ENCODE measurements at regions not wholly inside any gene's neighbourhood (a gene's known extent, or its start where the extent isn't known, plus 50 kb on each side); places are given as distances from the start of the nearest gene placed in this dataset.
A peak's percentile ranks its signal among the peaks of the same experiment; 100 is the strongest.
"Not testable (repeated sequence)": the region's sequence is repeated elsewhere in the genome, so short reads cannot be mapped to it uniquely, and the experiment has no call there.

DNA sequence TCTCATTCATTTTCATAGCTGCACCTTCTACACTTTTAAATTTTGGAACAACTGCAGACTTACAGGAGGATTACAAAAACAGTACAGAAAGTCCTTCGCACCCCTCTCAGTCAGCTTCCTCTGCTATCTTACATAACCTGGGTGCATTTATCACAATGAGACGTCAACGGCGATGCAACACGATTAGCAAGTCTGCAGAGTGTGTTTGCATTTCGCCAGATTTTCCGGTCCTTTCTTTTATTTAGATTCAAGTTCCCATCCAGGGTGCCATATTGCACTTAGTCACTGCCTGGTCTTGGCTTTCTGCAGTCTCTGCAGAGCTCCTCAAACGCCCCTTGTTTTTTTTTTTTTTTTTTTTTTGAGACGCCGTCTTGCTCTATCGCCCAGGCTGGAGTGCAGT is 85.9 kb downstream of the ASMT start:
- no peak for DNase-seq

DNA sequence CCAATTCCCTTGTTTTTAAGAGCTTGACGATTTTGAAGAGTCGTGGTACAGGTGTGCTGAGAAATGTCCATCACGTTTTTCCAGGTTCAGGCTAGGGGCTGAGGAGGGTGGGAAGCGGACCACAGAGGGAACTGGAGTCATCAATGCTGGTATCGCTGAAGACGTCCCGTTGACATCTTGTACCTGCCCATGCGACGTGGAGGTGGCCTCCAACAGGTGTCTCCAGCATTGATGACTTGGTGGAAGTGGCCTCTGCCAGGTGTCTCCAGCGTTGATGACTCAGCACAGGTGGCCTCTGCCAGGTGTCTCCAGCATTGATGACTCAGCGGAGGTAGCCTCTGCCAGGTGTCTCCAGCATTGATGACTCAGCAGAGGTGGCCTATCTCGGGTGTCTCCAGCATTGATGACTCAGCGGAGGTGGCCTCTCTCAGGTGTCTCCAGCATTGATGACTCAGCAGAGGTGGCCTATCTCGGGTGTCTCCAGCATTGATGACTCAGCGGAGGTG is 86.6 kb downstream of the ASMT start:
- DNase-seq = not testable (repeated sequence)

DNA sequence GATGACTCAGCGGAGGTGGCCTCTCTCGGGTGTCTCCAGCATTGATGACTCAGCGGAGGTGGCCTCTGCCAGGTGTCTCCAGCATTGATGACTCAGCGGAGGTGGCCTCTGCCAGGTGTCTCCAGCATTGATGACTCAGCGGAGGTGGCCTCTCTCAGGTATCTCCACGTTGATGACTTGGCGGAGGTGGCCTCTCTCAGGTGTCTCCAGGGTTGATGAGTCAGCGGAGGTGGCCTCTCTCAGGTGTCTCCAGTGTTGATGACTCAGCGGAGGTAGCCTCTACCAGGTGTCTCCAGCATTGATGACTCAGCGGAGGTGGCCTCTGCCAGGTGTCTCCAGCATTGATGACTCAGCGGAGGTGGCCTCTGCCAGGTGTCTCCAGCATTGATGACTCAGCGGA is 87.3 kb downstream of the ASMT start:
- not testable (repeated sequence) for DNase-seq

- DNase-seq = not testable (repeated sequence)
Observed at GRCh38 chrX:1702557-1702956, 87.7 kb downstream of the ASMT start.

DNA sequence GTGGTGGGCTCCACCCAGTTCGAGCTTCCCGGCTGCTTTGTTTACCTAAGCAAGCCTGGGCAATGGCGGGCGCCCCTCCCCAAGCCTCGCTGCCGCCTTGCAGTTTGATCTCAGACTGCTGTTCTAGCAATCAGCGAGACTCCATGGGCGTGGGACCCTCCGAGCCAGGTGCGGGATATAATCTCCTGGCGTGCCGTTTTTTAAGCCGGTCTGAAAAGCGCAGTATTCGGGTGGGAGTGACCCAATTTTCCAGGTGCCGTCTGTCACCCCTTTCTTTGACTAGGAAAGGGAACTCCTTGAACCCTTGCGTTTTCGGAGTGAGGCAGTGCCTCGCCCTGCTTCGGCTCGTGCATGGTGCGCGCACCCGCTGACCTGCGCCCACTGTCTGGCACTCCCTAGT is 94.4 kb downstream of the ASMT start:
- not testable (repeated sequence) for DNase-seq

DNA sequence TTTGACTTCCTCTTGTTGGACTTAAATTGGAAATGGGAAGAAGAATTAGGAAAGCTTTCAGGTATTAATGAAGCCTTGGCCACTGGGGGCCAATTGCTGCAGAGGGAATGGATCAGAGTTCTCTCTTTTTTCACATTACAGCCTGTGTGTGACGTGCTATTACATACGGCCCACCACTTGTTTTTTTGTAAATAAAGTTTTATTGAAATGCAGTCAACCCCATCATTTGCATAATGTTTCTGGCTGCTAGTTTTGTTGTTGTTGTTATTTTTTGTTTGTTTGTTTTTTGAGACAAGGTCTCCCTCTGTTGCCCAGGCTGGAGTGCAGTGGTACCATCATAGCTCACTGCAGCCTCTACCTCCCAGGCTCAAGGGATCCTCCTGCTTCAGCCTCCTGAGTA is 98.4 kb downstream of the ASMT start:
- no peak for DNase-seq

GRCh38 chrX:1717373-1717772 is 102.5 kb downstream of the ASMT start:
- no peak for DNase-seq

DNA sequence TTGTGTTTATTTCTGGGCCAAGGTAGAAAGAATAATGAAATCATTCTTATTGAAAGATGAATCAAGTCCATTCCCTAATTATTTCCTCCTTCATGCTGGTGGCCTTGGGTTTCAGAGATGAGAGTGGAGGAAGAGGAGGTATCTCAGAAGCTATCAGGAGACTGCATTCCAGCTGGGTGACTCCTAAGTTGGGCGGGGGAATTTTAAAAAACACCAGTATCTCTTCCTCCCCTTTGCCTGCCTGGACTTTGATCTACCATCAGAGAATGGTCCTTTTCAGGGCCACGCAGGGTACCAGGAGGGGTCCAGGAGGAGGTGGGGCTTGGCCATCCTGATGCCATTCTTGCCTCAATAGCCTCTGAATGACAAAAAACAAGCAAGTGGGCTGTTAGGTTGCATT is 104.4 kb downstream of the ASMT start:
- DNase-seq = no peak

DNA sequence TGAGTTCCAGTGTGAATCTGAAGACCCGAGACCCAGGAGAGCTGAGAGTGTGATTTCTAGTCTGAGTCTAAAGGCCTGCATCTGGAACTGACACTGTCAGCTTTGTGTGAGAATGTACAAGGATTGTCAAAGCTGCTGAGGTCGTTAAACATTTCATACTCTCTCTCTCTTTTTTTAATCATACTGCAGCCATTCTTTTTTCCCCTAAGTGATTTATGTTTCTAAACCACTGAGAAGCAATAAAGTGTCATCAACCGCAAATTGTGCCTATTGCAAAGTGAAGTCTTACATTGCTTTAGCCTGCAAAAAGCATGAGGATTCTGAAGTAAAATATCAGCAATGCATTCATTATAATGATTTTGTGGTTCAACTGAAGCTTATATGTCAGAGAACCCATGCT is 106.0 kb downstream of the ASMT start:
- DNase-seq = no peak

DNA sequence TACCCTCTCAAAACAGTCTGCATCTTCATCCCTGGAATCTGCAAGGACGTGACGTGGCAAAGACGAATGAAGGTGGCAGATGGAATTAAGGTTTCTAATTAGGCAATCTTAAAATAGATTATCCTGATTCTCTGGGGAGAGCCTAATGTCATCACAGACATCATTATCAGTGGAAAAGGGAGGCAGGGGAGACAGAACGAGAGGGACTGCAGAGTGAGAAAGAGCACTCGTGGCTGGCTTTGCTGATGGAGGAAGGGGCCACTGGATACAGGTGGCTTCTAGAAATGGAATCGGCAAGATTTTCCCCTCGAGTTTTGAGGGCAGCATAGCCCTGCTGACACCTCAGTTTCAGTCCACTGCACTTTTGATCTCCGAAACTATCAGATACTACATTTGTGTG is 110.6 kb downstream of the ASMT start:
- DNase-seq = no peak

GRCh38 chrX:1727531-1728027 is 112.7 kb downstream of the ASMT start:
- DNase-seq = no peak

DNA sequence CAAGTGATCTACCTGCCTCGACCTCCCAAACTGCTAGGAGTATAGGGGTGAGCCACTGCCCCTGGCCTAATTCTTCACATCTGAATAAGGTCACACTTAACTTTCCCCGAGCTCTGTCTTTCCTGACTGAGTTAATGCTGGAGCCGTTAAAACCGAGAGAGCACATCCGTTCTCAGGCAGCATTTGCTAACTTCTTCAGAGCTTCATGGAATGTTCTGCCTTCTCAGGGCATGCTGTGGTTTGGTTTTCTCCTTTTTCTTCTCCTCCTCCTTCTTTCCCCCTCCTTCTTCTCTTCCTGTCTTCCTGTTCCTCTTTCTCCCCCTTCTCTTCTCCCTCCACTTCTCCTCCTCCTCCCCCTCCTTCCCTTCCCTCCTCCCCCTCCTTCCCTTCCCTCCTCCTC is 119.9 kb downstream of the ASMT start:
- DNase-seq = no peak

GRCh38 chrX:1741816-1742394 is 127.0 kb downstream of the ASMT start:
- no peak for DNase-seq

- DNase-seq = no peak
Observed at GRCh38 chrX:1743105-1743504, 128.2 kb downstream of the ASMT start.

DNA sequence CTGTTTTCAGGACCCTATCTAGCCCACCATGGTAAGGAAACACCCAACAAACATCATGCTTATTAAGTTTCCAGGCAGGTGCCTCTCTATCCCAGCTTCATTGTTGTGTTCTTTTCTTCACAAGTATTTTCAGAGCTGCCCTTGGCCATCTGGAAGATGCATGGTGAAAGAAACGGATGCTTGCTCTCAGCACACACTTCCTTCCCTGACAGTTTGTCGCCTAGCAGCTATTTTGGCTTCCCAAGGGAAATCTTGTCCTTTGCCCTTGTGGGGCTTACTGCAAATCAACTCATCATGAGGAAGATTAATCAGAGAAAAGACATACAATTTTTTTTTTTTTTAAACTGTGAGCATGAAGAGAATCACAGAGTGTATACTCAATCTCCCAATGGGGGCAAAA is 128.8 kb downstream of the ASMT start:
- DNase-seq = no peak

GRCh38 chrX:1748408-1748807 is 133.5 kb downstream of the ASMT start:
- no peak for DNase-seq

- no peak for DNase-seq
Observed at GRCh38 chrX:1749499-1749898, 134.6 kb downstream of the ASMT start.

DNA sequence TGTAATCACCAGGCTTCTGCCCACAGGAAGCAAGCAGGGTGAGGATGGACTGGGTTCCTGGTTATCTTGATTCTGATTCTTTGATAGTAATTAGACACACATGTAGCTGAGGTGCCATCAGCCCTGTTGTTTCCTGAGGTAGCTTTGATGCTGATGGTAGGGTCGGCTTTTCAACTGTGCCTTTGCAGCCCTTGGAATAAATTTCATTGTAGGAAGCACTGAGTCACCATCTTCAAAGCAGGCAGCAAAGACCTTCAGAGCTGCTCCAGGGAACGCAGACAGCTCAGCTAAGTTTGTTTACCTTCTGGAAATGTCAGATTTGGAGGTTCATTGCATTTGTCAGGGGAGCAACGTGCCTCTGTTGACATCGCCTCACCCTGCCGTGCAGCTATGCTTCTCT is 135.4 kb downstream of the ASMT start:
- DNase-seq = no peak

GRCh38 chrX:1751781-1752180 is 136.9 kb downstream of the ASMT start:
- no peak for DNase-seq

- not testable (repeated sequence) for DNase-seq
Observed at GRCh38 chrX:1752799-1753198, 137.9 kb downstream of the ASMT start.

GRCh38 chrX:1754077-1754476 is 139.2 kb downstream of the ASMT start:
- no peak for DNase-seq

GRCh38 chrX:1763294-1763693 is 148.4 kb downstream of the ASMT start:
- no peak for DNase-seq

GRCh38 chrX:1764883-1765364 is 150.1 kb downstream of the ASMT start:
- DNase-seq = peak in 1 of 2 donors; percentile 8

GRCh38 chrX:1767026-1767425 is 152.2 kb downstream of the ASMT start:
- no peak for DNase-seq

DNA sequence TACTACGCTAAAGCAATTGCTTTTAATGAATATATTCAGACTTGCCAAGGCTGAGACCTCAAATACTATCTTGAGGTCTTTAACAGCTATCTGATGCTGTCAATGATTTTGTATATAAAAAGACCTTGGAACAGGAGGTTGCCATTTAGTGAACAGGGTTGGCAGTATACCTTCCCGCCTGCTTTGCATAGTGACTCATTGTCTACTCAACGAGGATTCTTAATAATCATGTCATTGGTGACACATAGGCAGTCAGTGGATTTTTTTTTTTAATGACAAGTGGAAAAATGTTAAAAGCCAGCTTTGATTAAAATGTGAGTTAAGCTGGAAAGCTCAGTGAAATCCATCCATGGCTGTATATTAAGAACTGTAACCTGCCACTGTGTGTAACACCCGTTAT is 164.0 kb downstream of the ASMT start:
- no peak for DNase-seq

All from stimulated activated CD4-positive, alpha-beta T cell treated with anti-CD3 and anti-CD28 coated beads, Interleukin-2, amount 100 ng/mL, for 24 hours (primary cell).